Lung microvascular endothelial cell (primary cell): ENCODE measurements at regions not wholly inside any gene's neighbourhood (a gene's known extent, or its start where the extent isn't known, plus 50 kb on each side); places are given as distances from the start of the nearest gene placed in this dataset.
"Not testable (repeated sequence)": the region's sequence is repeated elsewhere in the genome, so short reads cannot be mapped to it uniquely, and the experiment has no call there.

Source experiments
- DNase-seq, 2 donors: peaks; one replicate each; pipeline versions ENCODE4 v3.0.0 to v3.0.0-alpha.2; 2010; ENCODE audit warnings: low read depth in 2 of 2

GRCh38 chr5:155114655-155115054, 101.1 kb downstream of the KIF4B start:
- DNase-seq = no peak

DNA sequence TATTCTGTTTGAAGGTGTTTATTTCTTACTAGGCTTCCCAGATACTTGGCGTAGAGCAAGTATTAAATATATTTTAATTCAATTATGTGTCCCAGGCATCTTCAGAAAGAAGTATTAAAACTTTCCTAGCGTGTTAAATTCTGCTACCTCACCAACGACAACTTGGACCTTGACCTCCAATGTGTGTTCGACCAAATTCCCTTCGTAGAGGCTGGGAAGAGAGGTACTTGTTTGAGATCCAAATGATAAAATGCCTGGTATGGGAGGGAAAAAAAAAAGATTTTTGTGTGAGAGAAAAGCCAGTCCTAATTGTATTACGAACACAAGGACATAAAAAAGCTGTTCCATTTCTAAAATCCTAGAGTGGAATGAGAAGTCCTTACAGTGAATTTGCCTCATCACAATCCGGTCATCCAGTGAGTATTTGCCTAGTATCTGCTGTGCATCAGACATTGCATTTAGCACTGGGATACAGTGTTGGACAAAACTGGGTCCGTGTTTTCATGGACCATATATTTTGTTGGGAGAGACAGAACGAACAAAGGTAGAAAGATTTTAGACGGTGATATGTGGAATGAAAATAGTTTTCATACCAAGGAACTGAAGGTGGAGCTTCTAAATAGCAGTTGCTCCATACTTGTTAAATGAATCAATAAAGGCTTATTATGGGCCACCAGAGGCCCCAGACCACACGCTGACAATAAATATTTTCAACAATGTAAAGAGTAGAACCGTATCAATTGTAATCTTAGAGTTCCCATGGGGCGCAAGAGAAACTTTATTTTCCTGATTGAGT, 103.1 kb downstream of the KIF4B start:
- no peak for DNase-seq

DNA sequence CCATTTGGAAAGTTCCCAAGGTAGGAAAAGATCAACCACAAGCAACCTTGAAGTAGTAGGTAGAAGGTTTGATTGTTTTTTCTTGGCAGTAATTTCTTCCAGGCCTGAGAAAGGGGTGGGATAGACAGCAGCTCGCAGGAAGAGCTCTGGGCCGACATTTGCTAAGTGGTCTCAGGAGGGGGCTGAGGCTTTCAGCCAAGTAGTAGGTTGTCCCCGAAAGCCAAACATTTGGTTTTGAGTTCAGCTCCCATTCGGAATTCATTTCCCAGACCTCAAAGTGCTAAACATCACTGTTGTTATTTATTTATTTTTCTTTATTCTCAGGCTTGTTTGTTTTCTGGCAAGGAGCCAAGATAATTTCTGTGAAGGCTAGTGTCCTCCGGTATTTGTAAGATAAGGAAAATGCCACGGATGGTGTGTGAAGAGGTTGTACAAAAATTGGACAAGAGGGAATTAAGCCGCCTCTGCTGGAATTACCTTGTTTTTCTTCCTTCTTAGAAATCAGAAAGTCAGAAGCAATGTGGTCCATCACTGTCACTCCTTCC, 112.1 kb downstream of the KIF4B start:
- DNase-seq = no peak

- DNase-seq = no peak
These were observed 113.0 kb downstream of the KIF4B start for GRCh38 chr5:155126573-155126972.

- no peak for DNase-seq
These were observed 114.0 kb downstream of the KIF4B start for GRCh38 chr5:155127552-155127951.

GRCh38 chr5:155128786-155129512, 115.4 kb downstream of the KIF4B start:
- no peak for DNase-seq

DNA sequence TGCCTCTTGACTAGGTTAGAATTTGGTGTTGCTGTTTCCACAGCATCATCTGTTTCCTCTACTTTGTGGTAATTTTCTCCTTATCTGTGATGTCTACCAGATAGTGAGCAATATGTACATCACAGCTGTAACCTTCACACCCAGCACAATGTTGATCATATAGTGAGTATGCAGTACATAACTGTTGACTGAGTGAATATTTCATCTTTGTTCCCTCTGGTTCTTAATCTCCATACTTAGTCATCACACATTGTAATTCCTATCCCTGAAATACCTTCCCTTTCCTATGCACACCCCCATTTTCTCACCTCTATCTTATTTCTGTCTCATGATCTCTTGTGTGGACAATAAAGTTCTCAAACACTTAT, 115.9 kb downstream of the KIF4B start:
- no peak for DNase-seq

- no peak for DNase-seq
These were observed 120.6 kb downstream of the KIF4B start for GRCh38 chr5:155134130-155134529.

DNA sequence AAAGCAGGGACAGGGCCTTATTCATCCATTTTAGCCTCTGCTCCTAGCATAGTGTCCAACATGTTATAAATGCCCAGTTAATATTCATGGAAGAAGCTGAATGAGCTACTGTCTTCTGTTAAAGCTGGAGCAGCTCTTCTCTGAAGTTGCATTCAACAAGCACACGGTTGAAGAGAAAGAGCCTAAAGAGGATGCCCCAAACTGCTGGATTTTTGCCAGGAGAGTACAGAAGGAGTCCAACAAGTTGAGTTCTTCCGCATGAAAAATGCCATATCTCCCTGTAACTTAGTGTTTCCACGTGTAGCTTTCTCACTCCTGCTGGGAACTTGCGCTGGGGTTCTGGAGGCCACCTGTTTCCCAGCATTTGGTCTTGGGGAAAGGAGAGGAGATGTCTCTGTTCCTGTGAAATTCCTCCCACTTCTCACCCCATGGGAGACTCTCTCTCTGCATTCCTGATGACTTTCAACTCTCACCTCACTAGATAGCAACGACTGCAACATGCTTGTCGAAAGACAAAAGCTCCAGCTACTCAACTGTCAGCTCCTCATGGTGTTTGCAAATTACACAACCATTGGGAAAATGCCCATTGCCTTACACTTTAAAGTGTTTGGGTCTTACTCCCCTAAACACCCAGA, 122.8 kb downstream of the KIF4B start:
- no peak for DNase-seq

DNA sequence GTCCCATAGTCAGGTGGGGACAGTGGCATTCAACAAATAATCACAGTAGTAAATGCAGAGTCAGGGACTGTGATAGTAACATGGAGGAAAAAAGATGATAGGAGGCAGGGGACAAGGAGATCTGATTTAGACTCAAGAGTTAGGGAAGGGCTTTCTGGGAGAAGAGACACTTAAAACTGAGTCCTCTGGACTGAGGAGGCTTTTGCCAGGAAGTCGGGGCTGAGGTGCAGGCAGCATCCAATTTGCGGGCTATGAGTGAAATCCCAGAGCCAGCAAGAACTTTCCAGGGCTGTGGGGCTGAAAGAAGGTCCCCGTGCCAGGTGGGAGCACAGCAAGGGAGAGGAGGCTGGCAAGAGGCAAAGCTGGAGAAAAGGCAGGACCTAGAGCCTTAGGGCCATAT, 124.1 kb downstream of the KIF4B start:
- no peak for DNase-seq

- DNase-seq = no peak
These were observed 127.1 kb downstream of the KIF4B start for GRCh38 chr5:155140646-155141045.

GRCh38 chr5:155144956-155145355, 131.4 kb downstream of the KIF4B start:
- no peak for DNase-seq

GRCh38 chr5:155147222-155147621, 133.7 kb downstream of the KIF4B start:
- DNase-seq = peak; percentile 12 to 27

DNA sequence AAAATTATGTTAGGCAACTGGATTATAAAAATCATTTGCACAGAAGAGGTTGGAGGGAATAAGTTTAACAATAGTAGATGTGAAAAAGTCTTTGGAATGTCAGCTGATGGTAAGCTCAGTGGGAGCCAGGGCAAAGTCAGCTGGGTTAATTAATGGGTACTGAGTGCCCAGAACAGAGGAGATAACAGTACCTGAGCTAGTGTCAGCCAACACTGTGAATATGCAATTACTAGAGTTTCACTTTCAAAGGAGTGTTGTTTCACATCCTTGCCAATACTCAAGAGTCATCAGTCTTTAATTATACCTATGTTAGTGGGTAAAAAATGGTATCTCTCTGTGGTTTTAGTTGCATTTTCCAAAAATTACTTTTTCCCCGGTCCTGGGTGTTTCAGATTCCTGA, 135.1 kb downstream of the KIF4B start:
- no peak for DNase-seq

DNA sequence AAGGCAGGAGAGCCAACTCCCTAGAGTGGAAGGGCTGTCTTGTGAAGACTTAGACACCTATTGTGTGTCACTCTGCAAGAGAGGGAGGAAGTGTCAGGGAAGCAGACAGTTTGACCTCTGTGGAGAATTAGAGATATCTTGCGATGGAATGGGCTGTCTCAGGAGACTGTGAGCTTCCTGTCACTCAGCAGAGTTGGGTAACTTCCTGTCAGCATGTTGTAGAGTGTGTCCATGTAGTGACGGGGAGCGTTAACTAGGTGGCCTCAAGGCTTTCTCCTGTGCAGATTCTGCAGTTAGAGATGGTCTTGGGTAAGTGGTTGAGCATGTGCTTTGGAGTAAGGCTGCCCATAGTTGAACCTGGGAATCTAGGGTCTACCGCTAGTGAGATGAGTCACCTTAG, 136.5 kb downstream of the KIF4B start:
- DNase-seq = no peak

GRCh38 chr5:155154973-155155372, 141.4 kb downstream of the KIF4B start:
- DNase-seq = peak in 1 of 2 donors; percentile 41

GRCh38 chr5:155163084-155163483, 149.5 kb downstream of the KIF4B start:
- not testable (repeated sequence) for DNase-seq

GRCh38 chr5:155167736-155168135, 154.2 kb downstream of the KIF4B start:
- no peak for DNase-seq

GRCh38 chr5:155181542-155181941, 168.0 kb downstream of the KIF4B start:
- DNase-seq = no peak

GRCh38 chr5:155189476-155189875, 175.9 kb downstream of the KIF4B start:
- no peak for DNase-seq

DNA sequence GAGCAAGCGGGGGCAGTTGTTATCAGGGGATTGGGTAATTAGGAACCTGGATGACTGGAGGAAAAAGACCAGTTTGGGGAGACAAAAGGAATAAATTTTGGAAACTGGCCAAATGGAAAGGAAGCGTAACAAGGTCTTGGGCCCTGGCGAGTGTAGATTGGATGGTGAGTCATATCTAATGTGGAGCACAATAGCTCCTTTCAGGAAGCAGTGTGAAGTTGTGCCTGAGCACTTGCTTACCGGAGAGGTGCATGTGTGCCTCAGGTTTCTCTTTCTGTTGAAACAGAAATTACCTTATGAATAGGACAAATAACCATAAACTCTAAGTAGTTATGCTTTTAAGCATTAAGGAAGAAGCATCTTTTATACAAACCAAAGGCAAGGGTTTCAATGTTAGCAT, 176.4 kb downstream of the KIF4B start:
- no peak for DNase-seq

DNA sequence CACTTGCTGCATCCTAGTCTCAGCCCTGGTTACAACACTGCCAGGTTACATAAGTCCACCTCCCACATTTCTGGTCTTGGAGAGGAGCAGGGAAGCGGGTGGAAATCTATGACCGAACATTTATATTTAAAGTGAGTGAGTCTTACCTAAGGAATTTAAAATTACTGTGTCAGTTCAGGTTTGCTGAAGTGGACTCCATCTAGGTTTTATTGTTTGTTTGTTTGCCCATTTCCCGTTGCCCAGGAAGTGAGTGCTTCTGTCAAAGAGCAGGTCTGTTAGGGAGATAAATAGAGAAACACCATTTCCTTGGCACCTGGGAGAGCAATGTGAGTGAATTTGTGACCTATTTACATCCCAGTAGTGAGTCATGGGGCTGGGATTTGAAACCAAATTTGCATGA, 179.5 kb downstream of the KIF4B start:
- DNase-seq = no peak
